HG02610 (cell line): ENCODE measurements at regions not wholly inside any gene's neighbourhood (a gene's known extent, or its start where the extent isn't known, plus 50 kb on each side); places are given as distances from the start of the nearest gene placed in this dataset.

Source experiments
- ATAC-seq: cut with Tn5 transposase; IDR thresholded peaks from one replicate; pipeline ENCODE4 v1.9.1; 2021; ENCODE audit warnings: mild to moderate bottlenecking, moderate library complexity; ENCODE audit not compliant: unreplicated experiment

DNA sequence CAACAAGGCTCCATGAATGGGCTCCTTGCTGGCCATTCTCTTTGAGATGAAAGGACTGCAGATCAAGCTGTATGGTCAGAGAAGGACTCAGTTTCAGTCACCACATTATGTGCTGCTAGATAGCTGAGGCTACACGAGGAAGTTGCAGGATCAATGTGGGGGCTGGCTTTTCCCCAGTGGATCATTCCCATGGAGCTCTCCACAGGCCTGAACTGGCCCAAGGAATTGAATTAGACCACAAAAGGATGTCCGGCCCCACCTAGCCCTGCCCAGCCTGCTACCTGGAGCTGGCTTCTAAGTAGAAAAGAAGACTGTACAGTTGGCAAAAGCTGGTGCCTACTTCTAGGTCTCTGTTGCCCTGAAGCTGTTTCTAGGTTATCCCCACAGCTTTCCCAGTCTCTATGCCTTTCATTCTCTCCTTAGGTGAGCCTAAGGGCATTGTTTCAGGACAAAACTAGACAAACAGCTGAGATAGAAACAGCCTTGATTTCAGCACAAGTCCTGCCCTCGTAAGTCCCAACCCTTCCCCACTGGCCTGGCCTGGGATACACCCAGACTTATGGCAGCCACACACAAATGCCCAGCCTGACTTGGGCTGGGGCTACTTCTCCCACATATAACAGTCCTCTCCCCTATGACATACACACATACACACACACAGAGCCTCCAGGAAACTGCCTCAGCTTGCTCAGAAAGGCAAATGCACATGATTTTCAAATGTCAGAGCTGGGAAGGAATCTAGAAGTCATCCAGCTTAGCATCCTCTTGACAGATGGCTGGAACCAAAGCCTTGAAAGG lies 129.1 kb upstream of the NCAM1 start:
- ATAC-seq: no peak

DNA sequence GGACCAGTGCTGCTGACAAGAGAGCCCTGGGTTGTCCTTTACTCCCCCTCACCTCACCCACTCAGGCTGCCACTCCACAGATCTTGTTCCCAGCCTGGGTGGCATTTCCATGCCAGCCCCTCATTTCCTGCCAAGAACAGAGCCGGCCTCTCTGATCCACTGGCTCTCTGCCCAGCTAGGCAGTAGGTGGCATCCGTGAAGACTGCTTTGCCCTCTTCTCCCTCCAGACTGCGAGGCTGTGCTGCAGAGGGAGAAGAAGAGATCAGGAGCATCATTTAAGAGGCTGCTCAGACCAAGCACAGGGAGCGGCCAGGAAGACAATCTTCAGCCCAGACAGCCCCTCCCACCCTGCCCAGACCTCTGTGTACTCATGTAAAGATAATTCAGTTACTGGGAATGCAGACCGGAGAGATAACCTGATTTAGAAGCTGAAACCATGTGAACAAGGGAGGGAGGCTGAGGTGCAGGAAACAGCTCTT lies 126.9 kb upstream of the NCAM1 start:
- no peak for ATAC-seq

GRCh38 chr11:112835591-112836255 lies 125.5 kb upstream of the NCAM1 start:
- ATAC-seq: no peak

DNA sequence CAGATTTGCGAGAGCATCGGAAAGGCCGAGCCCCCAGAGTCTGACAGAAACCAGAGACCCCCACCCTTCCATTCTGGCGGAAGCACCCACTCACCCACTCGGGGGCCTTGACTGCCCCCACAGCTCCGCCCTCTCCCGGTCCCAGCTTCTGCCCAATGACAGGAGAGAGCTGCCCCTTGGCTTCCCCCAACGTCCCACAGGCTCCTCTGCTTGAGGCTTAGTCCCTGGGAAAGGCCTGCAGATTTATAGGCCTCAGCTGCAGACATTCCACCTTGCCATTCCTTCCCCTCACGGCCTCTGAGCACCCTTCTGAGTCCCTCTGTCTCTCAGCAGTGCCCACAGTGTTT lies 125.0 kb upstream of the NCAM1 start:
- ATAC-seq: no peak

DNA sequence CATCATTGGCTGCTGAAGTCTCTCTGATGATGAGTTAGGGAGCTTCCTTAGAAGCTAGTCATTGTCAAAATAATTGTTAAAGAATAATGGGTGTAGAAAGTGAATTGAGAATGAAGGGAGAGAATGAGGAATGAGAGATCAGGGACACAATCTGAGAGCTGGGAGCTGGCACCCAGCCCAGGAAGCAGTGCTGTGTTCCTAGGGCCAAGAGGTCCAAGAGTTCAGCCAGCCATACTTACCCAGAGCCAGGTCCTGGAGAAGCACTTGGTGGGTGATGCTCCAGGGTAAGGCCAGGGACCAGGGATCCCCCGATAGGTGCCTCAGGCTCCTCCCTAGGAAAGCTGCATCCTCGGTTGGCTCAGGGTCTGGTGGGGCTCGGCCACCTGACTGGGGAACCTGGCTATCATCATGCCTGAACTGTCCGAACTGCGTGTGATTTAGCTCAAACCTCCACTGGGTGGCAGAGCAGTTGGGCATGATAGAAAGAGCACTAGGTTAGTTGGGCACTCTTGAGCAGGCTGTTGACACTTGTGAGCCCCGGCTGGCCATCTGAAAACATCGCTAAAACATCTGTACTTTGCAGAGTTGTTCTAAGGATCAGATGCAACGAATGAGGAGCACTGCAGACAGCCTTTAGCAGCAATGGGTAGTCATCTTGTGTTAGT lies 123.9 kb upstream of the NCAM1 start:
- no peak for ATAC-seq

DNA sequence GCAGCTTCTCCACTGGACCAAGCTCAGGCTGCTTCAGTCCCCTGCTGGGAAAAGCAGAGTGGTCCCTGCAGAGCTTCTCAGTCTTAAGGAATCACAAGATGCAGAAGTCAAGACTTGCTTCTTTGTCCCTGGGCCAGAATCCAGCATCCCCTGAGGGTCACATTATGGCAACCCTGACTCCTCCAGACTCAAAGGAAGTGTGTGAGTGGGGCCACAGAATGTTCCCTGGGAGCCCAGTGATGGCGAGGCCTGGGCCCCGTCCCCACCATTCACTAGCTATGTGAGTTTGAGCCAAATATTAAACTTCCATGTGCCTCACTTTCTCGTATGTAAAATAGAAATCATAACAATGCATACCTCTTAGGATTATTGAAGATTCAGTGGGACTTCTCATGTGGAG lies 122.2 kb upstream of the NCAM1 start:
- ATAC-seq: no peak

DNA sequence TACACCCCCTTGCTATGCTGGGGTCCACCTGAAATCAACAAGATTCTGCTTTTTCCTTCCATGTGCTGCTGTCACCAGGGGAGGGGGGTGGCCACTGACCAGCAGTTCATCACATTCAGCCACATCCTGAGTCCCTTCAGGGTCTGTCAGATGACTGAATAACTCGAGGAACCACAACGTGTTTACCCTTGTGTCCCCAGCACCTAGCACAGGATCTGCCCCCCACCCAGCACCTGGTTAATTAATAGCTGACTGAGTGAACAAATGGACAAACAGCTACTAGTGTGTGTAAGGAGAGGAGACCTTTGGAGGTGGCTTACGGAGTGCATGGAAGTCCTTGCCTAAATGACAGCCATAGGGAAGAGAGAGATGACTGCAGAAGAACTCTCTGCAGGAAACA lies 119.5 kb upstream of the NCAM1 start:
- ATAC-seq: no peak

DNA sequence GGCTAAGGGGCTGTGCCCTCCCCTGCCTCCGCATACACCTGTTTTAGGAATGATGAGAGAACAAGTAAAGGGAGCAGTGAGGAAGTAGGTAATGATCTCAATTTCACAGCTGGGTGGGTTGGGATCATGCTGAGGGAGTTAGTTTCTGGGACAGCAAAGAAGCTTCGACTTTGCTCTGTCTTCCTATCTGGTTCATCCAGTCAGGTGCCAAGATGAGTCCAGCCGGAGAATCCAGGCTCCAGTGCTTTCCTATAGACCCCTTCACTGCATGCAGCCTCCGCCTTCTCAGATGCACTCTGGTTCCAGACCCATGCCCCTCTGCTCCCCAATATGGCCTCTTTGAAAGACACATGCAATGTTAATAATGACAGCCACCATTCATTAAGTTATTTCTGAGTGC lies 119.1 kb upstream of the NCAM1 start:
- no peak for ATAC-seq

DNA sequence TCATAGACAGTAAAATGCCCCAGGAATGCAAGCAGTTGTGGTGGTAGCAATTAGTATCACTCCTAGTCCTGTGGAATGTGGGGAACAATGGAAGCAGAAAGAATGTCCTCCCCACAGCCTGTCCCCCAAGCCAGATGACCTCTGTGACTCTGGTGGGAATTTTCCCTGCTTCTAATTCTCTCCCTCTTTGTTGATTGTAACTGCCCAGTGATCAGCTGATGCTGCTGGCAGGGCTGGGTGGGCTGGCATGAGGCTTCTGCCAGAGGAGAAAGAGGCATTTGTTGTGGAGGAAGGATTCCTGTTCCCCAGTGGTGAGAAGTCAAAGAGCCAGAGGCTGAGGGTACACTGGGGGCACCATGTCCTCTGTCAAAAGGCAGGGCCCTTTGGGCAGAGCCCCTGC lies 116.7 kb upstream of the NCAM1 start:
- ATAC-seq: no peak

DNA sequence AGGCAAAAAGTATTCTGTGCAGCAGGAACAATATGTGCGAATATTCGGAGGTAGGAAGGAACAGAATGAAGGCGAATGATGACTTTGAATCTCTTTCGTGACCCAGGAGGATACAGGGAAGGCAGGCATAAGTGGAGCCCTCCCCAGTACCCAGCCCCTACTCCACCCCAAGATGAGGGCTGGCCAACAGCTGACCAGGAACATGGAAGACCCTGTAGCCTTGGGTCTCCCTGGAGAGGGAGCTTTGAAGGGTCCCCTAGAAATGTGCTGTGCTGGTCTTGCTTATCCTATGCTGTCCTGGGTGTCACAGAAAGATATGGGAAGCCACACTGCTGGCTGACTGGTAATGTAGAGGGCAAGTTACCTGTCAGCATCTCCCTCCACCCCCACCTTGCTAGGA lies 113.7 kb upstream of the NCAM1 start:
- no peak for ATAC-seq

DNA sequence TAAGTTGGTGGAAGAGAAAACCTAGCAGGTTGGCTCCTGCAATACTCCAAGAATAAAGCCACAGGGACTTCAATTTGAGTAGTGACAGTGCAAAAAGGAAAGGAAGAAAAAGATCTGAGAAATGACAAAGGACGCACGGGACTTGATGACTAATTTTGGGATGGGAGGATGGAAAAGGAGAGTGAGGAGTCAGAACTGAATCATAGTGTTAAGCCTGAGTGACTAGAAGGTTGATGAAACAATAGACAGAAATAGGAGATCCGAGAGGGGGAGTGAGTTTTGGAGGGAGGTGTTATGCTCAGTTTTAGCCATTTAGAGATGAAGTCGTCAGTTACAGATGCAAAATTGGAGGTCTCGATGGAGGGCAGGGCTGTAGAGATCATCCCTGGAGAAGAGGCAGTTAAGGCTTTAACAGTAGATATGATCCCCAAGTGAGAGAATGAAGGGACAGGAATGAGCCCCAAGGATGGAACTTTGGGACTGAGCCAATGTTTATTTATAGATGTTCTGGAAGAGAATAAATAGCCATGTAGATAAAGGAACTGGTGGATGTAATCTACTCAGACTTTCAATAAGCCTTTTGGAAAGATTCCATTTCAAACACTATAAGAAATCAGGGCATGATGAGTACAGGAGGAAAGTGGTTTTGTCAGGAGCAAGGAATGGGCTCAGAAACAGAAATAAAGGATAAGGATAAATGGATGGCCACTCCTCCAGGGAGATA lies 108.9 kb upstream of the NCAM1 start:
- no peak for ATAC-seq

- ATAC-seq: no peak
Measured at GRCh38 chr11:112856133-112856532, 105.1 kb upstream of the NCAM1 start.

DNA sequence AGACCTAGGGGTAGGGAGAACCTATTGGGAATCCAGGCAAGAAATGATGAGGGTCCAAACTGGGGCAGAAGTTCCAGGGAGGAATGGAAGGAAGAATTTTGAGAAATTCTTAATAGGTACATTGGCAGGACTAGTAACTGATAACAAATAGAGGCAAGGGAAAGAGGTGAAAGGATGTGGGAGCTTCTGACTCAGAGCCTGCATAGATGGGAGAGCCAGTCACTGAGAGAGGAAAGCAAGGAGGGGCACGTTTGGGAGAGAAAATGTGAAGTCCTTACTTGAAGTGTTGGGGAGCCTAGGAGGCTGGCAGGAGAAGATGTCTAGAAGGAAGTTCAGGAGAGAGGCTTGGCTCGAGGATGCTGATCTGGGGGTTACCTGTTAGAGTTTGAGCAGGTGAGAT lies 104.6 kb upstream of the NCAM1 start:
- ATAC-seq: no peak

GRCh38 chr11:112858289-112859023 lies 102.8 kb upstream of the NCAM1 start:
- ATAC-seq: no peak

GRCh38 chr11:112859787-112860186 lies 101.4 kb upstream of the NCAM1 start:
- ATAC-seq: no peak

DNA sequence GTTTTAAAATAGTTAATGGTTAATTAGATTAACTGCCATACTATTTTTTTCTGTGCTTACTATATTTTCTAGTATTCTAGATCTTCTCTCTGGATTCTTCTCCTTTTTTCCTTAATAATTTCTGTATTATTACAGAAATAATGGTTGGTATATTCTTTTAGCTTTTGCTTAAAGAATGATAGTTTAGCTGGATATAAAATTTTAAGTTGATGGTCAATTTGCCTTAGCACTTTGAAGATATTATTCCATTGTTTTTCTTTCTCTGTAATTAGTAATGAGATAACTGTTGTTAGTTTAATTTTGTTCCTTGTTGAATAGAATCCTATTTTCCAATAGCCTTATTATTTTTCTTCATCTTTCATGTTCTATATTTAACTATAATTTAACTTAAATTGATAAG lies 99.9 kb upstream of the NCAM1 start:
- ATAC-seq: no peak

GRCh38 chr11:112863305-112863704 lies 97.9 kb upstream of the NCAM1 start:
- ATAC-seq: no peak

DNA sequence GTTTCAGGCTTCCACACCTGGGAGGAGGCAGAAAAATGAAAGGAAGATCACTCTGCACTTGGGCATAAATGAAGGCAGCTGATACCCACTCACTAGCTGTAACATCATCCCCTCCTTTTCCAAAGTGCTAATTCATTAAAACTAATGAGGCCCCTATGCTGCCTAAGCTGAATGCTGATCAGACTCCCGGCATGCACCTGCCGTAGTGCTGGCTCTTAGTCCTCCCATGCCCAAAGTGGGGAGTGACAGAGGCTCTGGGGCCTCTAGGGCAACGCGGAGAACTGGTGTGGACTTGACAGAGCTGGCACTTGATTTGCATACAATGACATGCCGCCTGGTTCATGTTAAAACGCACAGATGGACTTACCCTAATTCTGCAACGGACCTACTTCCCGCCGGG lies 96.5 kb upstream of the NCAM1 start:
- no peak for ATAC-seq

DNA sequence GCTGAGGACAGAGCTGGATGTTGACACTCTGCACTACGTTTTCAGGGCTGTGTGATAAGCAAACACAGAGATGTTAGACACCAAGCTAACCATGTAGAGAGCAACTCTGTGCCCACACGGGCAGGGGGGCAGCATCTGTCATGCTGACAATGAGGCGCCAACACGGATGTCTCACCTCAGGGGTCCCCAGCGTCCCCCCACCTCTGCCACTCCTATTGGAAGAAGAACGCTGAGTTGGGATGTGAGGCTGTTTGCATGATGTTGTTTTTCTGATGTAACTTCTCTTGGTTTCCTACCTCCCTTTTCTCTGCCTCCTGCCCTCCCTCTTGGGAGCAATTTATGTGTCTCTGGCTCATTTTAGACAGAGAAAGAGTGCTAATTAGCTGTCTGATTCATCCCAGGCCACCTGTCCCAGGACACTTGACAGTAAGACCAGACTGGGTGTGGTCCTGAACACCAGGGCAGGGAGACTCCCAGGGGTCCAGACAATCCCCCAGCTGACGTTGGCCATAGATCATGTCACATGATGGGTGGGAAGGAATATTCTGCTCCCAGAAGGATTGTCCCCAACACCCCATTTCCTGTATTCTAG lies 89.2 kb upstream of the NCAM1 start:
- no peak for ATAC-seq

DNA sequence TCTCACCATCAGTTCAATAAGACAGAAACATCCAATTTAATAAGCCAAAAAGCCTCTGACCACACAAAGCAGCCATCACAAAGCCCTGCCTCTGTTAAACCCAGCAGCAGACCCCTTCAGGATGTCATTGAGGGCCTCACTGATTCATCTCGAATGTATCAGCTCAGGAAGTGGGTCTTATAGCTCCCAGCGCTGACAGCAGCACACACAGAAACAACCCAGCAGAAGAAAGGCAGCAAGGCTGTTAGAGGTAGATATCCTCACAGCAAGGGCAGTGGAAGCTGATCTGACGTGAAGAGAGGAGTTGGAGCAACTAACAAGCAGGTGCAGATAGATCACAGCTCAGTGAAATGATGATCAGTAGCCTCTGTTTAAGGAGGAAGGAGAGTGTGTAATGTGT lies 86.2 kb upstream of the NCAM1 start:
- ATAC-seq: no peak
